Spinal cord (tissue), 9 donors: ENCODE measurements at regions not wholly inside any gene's neighbourhood (a gene's known extent, or its start where the extent isn't known, plus 50 kb on each side); places are given as distances from the start of the nearest gene placed in this dataset.

Experiments
- DNase-seq, 6 donors: peaks; one replicate each; pipeline versions ENCODE4 v3.0.0 to v3.0.0-alpha.2; 2013 to 2015; ENCODE audit warnings: low spot score in 6 of 6, low read depth in 4 of 6
- H3K27ac ChIP-seq: one replicate; pipeline ENCODE4 v1.5.1; 2013; ENCODE audit warnings: low read depth, low read length, control low read depth
- H3K27me3 ChIP-seq: one replicate; pipeline ENCODE4 v1.6.1; 2013; ENCODE audit warnings: low read length; ENCODE audit not compliant: control insufficient read depth, insufficient read depth
- H3K36me3 ChIP-seq: one replicate; pipeline ENCODE4 v1.6.1; 2013; ENCODE audit warnings: low read length; ENCODE audit not compliant: control insufficient read depth, insufficient read depth
- H3K4me1 ChIP-seq: one replicate; pipeline ENCODE4 v1.6.1; 2013; ENCODE audit warnings: low read length; ENCODE audit not compliant: control insufficient read depth, insufficient read depth
- H3K4me3 ChIP-seq: one replicate; pipeline ENCODE4 v1.5.1; 2013; ENCODE audit warnings: low read depth, low read length, control low read depth
- H3K9me3 ChIP-seq: one replicate; pipeline ENCODE4 v1.6.1; 2013; ENCODE audit warnings: low read length; ENCODE audit not compliant: control insufficient read depth, insufficient read depth
- WGBS: methylation state at CpG from one replicate; pipeline ENCODE4 v1.1.5; 2013; ENCODE audit warnings: missing lambda C conversion rate; ENCODE audit not compliant: insufficient coverage; 5-methylcytosine and 5-hydroxymethylcytosine counted together
- donor health status: healthy.

DNA sequence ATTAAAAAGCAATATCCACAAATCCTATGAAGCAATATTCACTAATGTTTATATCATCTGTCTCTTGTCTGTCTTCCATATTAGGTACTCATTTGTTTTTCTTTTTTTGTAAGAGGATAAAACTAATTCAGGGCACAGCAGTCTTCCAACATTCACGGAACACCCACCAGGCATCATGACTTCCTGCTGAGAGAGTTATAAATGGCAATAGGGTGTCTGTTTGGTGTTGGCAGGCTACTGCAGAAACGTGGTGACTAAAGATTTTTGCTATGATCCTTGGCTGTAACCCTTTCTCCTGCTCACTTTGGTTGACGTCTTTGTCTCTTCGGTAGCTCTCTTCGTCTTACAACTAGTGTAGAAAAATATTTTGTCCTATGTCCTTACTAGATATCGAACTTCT lies 860.6 kb upstream of the MGAT4C start:
- Histone ChIP-seq H3K4me3 (no peak overlapping the region), H3K4me1 (no peaks in the 10 kb centered on the region), H3K27me3 (no peaks in the 10 kb centered on the region), H3K36me3 (no peaks in the 10 kb centered on the region), H3K27ac (no peak overlapping the region), H3K9me3 (no peaks in the 10 kb centered on the region)
- no CpG with 5 or more reads among the region's 6 CpGs for WGBS
- DNase-seq, result peak in 1 of 6 donors; percentile 31

DNA sequence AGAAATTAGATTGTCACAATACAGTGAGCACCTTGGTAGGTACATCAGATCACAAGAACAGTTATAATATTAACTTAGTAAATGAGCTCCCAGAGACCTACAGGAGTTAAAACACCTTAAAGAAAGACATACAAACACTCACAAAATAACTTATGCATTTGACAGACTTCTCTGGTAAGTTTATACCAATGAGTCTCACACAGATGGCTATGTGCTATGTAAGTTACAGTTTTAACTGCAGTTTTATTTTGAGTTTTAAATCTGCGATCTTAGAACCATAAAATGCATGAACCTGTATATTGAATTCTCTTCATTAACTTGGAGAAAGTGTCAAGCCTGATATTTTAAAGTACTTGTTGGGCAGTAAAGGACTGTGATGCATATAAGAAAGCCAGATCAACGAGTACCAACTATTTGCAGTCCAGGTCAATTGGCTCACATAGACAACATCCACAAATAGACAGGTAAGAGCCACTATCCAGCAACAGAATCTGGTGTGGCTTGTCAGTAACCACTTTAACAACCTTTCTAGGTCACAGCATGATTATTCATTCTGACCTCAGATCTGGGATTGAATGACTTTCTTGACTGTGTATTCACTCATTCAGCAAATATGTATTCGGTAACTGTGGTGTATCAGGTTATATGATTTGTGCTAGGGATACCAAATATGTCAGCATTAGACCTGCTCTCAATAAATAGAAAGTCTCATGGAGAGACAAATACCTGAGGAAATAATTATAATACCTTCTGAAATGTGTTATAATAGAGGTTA lies 856.6 kb upstream of the MGAT4C start:
- WGBS, result no CpG with 5 or more reads among the region's 3 CpGs
- H3K36me3 ChIP-seq, result no peaks in the 10 kb centered on the region
- peak in 1 of 6 donors; percentile 48 for DNase-seq
- no peak overlapping the region for H3K27ac ChIP-seq
- no peak overlapping the region for H3K4me3 ChIP-seq
- H3K4me1 ChIP-seq, result no peaks in the 10 kb centered on the region
- no peaks in the 10 kb centered on the region for H3K27me3 ChIP-seq
- no peaks in the 10 kb centered on the region for H3K9me3 ChIP-seq

DNA sequence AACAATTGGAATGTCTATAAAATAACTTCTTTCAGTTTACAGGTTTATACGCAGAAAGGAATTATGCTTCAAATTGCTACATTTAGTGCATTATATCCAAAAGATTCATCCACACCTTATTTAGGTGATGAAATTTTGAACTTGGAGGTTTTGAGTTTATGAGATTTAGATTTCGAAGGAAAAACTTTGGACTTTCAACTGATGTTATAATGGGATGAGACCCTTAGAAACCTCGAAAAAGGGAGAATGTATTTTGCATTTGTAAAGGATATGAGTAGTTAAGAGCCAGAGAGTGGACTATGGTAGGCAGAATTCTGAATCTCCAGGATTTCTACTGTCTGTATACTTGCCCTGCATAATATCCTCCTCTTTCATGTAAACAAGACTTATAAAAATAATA lies 851.6 kb upstream of the MGAT4C start:
- WGBS, result 84% methylated on average over 2 of the region's 3 CpGs
- Histone ChIP-seq H3K4me1 (no peaks in the 10 kb centered on the region), H3K27me3 (no peaks in the 10 kb centered on the region), H3K9me3 (no peaks in the 10 kb centered on the region), H3K4me3 (no peak overlapping the region), H3K36me3 (no peaks in the 10 kb centered on the region), H3K27ac (no peak overlapping the region)
- no peak for DNase-seq

DNA sequence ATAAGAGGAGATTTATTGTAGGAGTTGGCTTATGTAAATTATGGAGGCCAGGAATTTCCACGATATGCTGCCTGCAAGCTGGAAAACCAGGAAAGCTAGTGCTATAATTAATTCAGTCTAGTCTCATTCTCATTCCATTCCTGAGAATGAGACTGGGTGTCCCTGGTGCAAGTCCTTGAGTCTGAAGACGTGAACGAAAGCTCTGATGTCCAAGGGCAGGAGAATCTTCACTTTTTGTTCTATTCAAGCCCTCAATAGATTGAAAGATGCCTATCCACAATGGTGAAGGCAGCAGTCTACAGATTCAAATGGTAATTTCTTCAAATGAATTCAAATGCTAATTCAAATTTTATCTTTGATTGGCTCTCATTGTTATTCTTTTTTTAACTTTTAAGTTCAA lies 851.1 kb upstream of the MGAT4C start:
- H3K4me1 ChIP-seq, result no peaks in the 10 kb centered on the region
- DNase-seq, result no peak
- H3K9me3 ChIP-seq, result no peaks in the 10 kb centered on the region
- no peak overlapping the region for H3K27ac ChIP-seq
- no peaks in the 10 kb centered on the region for H3K36me3 ChIP-seq
- no peaks in the 10 kb centered on the region for H3K27me3 ChIP-seq
- no peak overlapping the region for H3K4me3 ChIP-seq
- 63% methylated on average over 2 of the region's 3 CpGs for WGBS

DNA sequence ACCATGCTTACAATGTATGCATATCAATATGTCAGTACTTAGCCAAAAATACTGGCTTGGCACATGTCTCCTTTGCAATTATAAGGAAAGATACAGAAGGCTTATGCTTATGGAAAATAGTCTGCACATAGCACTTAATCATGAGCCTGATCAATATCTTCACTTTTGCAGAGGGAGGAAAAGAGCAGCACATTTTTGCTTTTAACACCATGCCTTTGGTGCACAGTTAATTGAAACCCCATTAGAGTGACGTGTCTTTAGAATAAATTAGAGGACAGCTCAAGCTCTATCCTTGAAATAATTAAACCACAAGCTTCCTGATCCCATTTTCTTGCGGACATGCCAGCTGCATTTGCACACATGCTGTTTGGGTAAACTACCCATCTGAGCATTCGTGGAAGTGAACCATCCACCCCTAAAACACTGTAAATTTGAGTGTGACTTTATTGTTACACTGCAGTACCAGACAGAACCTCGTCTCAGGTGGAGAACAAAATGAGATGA lies 839.9 kb upstream of the MGAT4C start:
- H3K9me3 ChIP-seq, result no peaks in the 10 kb centered on the region
- WGBS, result no CpG with 5 or more reads among the region's 4 CpGs
- H3K4me1 ChIP-seq, result no peaks in the 10 kb centered on the region
- H3K4me3 ChIP-seq, result no peak overlapping the region
- peak in 2 of 6 donors; percentile 34 to 67 for DNase-seq
- no peaks in the 10 kb centered on the region for H3K36me3 ChIP-seq
- H3K27me3 ChIP-seq, result no peaks in the 10 kb centered on the region
- H3K27ac ChIP-seq, result no peak overlapping the region

DNA sequence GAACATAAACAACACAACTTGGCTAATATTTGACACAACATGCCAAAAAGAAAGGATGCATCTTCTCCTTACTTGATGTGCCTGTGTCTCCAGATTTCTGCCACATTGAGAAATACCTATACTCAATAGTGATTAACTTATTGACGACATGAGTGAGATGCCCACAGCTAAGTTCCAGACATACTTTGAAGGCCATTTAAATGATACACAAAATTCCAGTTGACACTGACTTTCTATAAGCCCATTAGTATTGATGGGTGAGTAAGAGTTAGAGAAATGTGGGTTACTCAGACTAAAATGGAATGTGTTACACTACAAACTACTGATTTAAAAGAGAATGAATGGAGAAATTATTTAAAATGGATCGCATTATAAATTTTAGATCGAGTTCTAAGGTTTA lies 838.2 kb upstream of the MGAT4C start:
- H3K4me1 ChIP-seq, result no peaks in the 10 kb centered on the region
- DNase-seq, result no peak
- no peaks in the 10 kb centered on the region for H3K36me3 ChIP-seq
- H3K4me3 ChIP-seq, result no peak overlapping the region
- H3K27me3 ChIP-seq, result no peaks in the 10 kb centered on the region
- WGBS, result no CpG with 5 or more reads among the region's 3 CpGs
- no peaks in the 10 kb centered on the region for H3K9me3 ChIP-seq
- no peak overlapping the region for H3K27ac ChIP-seq

DNA sequence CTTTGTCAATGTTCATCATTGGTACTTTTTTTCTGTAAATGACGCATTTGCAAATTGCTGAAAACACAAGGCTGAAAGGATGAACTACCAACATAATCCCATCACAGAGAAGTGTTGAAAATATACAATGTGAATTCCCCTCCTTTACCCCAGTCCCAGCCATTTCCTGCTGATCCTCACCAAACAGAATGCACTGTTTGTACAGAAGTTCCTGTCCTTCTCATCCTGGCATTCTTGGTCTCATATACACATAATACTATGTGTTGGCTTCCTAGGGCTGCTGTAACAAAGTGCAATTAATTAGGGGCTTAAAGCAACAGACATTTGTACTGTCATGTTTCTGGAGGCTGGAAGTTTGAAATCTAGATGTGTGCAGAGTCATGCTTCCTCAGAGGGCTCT lies 836.2 kb upstream of the MGAT4C start:
- Histone ChIP-seq H3K27ac (no peak overlapping the region), H3K9me3 (no peaks in the 10 kb centered on the region), H3K4me3 (no peak overlapping the region), H3K27me3 (no peaks in the 10 kb centered on the region), H3K36me3 (no peaks in the 10 kb centered on the region), H3K4me1 (no peaks in the 10 kb centered on the region)
- WGBS, result no CpG with 5 or more reads among the region's 1 CpG
- DNase-seq, result no peak

DNA sequence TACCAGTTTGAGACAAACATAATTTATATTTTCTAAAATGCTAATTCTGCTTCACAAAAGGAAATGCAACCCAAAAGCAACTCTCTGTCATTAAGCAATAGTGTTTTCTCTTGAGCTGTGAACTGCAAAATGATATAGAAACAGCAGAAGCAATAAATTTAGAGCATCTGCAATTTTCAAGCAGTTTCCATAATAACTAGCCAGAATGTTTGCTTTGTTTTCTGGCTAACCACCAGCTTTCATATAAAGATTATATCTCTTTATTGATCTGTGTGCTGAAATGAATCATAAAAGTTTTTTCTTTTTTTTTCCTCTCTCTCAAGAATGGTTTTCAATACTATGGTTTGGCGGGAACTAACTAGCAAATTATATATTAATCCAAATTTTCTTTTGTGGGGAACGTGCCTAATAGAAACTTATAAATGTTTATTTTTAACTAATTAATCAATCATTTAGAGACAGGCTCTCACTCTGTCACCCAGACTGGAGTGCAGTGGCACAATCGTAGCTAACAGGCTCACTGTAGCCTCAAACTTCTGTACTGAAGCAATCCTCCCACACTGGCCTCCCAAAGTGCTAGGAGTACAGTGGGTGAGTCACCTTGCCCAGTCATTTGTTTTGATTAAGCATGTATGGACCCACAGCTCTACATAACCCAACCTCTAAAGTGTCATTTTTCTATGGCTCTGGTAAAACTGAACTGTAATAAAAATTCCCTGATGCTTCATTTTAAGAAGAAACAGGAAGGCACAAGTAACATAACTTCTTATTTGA lies 830.1 kb upstream of the MGAT4C start:
- Histone ChIP-seq H3K9me3 (no peaks in the 10 kb centered on the region), H3K4me3 (no peak overlapping the region), H3K36me3 (no peaks in the 10 kb centered on the region), H3K4me1 (no peaks in the 10 kb centered on the region), H3K27ac (no peak overlapping the region), H3K27me3 (no peaks in the 10 kb centered on the region)
- peak in 2 of 6 donors; percentile 17 to 20 for DNase-seq
- WGBS, result no CpG with 5 or more reads among the region's 3 CpGs

DNA sequence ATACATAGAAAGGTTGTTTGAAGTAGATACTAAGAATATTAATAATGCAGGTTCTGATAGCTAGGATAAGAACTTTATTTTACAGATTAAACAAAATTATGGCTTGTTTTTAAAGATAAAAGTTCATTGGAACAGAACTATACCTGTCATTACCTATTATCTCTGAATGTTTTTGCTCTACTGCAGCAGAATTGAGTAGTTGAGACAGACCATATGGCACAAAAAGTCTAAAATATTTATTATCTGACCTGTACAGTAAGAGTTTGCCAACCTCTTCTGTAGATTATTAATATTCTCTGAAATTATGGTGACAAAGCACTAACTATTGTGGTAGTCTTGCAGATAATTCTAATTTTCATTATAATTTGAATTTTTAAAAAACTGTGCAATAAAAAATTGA lies 829.1 kb upstream of the MGAT4C start:
- Histone ChIP-seq H3K36me3 (no peaks in the 10 kb centered on the region), H3K27me3 (no peaks in the 10 kb centered on the region), H3K9me3 (no peaks in the 10 kb centered on the region), H3K4me3 (no peak overlapping the region), H3K27ac (no peak overlapping the region), H3K4me1 (no peaks in the 10 kb centered on the region)
- no peak for DNase-seq

DNA sequence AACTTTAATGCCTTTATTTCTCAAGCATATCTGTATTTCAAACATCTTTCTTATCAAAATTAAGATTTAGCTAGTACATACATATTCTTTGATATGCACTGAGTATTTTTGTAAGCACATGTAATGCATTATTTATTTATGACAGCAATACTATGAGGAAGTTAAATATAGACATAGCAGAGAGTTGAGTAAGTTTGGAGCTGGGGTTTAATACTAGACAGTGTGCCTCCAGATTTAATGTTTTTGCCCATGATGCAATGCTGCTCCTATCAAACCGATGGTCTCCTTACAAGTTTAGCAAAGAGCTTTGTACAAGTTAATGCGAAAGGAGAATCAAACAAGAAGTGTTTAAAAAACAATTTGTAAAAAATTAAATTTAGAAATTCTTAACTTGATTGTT lies 826.6 kb upstream of the MGAT4C start:
- Histone ChIP-seq H3K4me3 (no peak overlapping the region), H3K27ac (no peak overlapping the region), H3K27me3 (no peaks in the 10 kb centered on the region), H3K36me3 (no peaks in the 10 kb centered on the region), H3K9me3 (no peaks in the 10 kb centered on the region), H3K4me1 (no peaks in the 10 kb centered on the region)
- WGBS, result no CpG with 5 or more reads among the region's 2 CpGs
- DNase-seq, result no peak
